Activated CD8-positive, alpha-beta T cell treated with anti-CD3 and anti-CD28 coated beads for 36 hours (primary cell): ENCODE measurements at regions not wholly inside any gene's neighbourhood (a gene's known extent, or its start where the extent isn't known, plus 50 kb on each side); places are given as distances from the start of the nearest gene placed in this dataset.
A peak's percentile ranks its signal among the peaks of the same experiment; 100 is the strongest.

ENCODE experiments used
- ATAC-seq: fragments of 200-7000 bp; cut with Tn5 transposase; one replicate; pipeline ENCODE4 v1.10.0; 2021; ENCODE audit warnings: mild to moderate bottlenecking, moderate library complexity
- CTCF ChIA-PET: fragments of 350-600 bp; sonication (Branson Sonifier 250); formaldehyde crosslinking; loops from one replicate; lab custom pipeline; 2021; ENCODE audit warnings: antibody characterized with exemption; lab: Charles Lee
- POLR2A ChIA-PET: fragments of 350-600 bp; sonication (Branson Sonifier 250); formaldehyde crosslinking; loops from one replicate; lab custom pipeline; 2021; ENCODE audit warnings: antibody characterized with exemption; lab: Charles Lee
- DNase-seq: peaks from one replicate; pipeline ENCODE4 v3.0.0-alpha.2; 2020
- H3K27ac Mint-ChIP-seq: one replicate; pipeline ENCODE4 v1.8.0; 2021; ENCODE audit warnings: mild to moderate bottlenecking, mixed read lengths
- H3K27me3 Mint-ChIP-seq: one replicate; pipeline ENCODE4 v1.8.0; 2021; ENCODE audit warnings: mixed read lengths
- H3K36me3 Mint-ChIP-seq: one replicate; pipeline ENCODE4 v1.8.0; 2021; ENCODE audit warnings: low read depth, mixed read lengths
- H3K4me1 Mint-ChIP-seq: one replicate; pipeline ENCODE4 v1.8.0; 2021; ENCODE audit warnings: low read depth, mixed read lengths
- H3K4me3 Mint-ChIP-seq: one replicate; pipeline ENCODE4 v1.8.0; 2021; ENCODE audit warnings: mild to moderate bottlenecking, moderate library complexity, mixed read lengths
- H3K9me3 Mint-ChIP-seq: one replicate; pipeline ENCODE4 v1.8.0; 2021; ENCODE audit warnings: mixed read lengths
- intact Hi-C: fragments of 100-400 bp; cut with micrococcal nuclease; formaldehyde crosslinking; loops from one replicate; pipeline ENCODE4 v1.10.0; 2022
- TF ChIP-seq, protein P1 (sequence below): fragments of 200-600 bp; IDR thresholded peaks from one replicate; pipeline ENCODE4 v1.8.0; 2022; ENCODE audit warnings: antibody characterized with exemption, mild to moderate bottlenecking

DNA sequence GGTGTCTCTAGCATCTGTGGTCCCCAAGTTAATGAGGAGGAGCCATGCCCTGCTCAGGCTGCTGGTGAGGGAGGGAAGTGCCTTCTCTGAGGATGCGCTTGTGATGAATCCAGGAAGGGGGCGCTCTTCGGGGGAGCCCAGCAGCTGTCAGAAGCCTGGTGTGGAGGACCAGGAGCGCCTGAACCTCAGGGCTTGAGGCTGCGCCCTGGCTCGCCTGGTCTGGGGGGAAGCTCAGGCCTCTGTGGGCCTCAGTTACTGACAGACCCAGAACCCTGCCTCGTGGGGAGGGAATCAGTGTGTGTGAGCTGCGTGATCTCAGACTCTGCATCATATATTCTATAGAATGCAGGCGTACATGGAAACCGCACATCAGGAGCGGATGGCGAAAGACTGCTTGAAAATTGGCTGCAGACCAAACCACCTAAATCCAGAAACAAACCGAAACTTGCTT is 126.1 kb downstream of the SEC14L1 start:
- H3K4me1 Mint-ChIP-seq: no peaks in the 10 kb centered on the region
- CTCF ChIA-PET: interaction anchor here (0.8 kb wide), 1 partner anchor 9 kb away, joined by 4 read pairs; no protein-coding TSS in a partner anchor
- no peaks in the 10 kb centered on the region for H3K36me3 Mint-ChIP-seq
- no peak overlapping the region for H3K27ac Mint-ChIP-seq
- POLR2A ChIA-PET: interaction anchor here (0.5 kb wide), 1 partner anchor 423 kb away, joined by 3 read pairs; no protein-coding TSS in a partner anchor
- no peaks in the 10 kb centered on the region for H3K27me3 Mint-ChIP-seq
- no peak overlapping the region for H3K4me3 Mint-ChIP-seq
- peak; percentile 37 for DNase-seq
- TF ChIP-seq, protein P1, sequence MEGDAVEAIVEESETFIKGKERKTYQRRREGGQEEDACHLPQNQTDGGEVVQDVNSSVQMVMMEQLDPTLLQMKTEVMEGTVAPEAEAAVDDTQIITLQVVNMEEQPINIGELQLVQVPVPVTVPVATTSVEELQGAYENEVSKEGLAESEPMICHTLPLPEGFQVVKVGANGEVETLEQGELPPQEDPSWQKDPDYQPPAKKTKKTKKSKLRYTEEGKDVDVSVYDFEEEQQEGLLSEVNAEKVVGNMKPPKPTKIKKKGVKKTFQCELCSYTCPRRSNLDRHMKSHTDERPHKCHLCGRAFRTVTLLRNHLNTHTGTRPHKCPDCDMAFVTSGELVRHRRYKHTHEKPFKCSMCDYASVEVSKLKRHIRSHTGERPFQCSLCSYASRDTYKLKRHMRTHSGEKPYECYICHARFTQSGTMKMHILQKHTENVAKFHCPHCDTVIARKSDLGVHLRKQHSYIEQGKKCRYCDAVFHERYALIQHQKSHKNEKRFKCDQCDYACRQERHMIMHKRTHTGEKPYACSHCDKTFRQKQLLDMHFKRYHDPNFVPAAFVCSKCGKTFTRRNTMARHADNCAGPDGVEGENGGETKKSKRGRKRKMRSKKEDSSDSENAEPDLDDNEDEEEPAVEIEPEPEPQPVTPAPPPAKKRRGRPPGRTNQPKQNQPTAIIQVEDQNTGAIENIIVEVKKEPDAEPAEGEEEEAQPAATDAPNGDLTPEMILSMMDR: no peak
- intact Hi-C loops: no loop called here
- no peaks in the 10 kb centered on the region for H3K9me3 Mint-ChIP-seq
- peak; percentile 61 for ATAC-seq

DNA sequence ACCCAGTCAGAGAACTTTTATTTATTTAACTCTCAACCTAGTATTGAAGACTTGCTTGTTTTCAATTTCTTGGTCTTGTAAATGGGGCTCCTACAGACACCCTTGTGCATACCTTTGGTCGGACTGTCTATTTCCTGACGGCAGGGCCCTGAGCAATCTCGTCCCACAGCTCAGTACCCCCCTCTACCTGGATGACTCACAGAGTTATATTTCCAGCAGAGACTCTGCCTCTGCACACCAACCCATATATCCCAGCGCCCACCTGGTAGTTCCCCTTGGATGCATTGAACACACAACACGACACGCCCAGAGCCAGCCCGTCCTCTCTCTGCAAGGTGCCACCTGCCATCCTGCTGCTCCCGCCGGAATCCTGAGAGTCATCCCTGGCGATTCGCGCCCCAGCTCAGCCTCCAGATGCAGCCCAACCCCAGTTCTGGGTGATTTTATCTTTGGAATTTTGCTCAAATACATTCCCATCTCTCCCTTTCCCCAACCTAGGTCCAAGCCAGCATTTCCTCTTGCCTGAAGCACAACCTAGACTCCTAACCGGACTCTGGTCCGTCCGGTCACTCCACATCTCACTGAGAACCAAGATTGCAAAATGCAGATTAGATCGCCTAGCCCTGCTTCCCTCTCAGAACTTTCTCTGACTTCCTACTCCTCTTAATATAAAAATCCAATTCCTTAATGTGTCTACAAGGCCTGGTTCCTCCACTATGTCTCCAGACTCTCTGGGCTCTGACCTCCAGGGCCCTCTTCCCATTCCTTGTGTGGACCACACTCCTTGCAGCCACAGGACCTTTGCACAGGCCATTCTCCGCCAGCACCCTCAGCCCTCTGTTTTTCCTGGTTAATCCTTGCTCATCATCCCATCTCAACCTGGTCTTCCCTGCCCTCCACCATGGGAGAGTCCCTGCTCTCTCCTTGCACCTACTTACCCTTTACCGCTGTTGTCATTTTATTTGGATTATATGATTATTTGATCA is 129.2 kb downstream of the SEC14L1 start:
- no peaks in the 10 kb centered on the region for H3K36me3 Mint-ChIP-seq
- TF ChIP-seq, protein P1: no peak
- H3K4me3 Mint-ChIP-seq: no peak overlapping the region
- intact Hi-C loops: no loop called here
- POLR2A ChIA-PET: no interaction called here
- no peaks in the 10 kb centered on the region for H3K27me3 Mint-ChIP-seq
- H3K4me1 Mint-ChIP-seq: no peaks in the 10 kb centered on the region
- no peaks in the 10 kb centered on the region for H3K9me3 Mint-ChIP-seq
- H3K27ac Mint-ChIP-seq: no peak overlapping the region
- DNase-seq: no peak
- no peak for ATAC-seq
- CTCF ChIA-PET: no interaction called here

DNA sequence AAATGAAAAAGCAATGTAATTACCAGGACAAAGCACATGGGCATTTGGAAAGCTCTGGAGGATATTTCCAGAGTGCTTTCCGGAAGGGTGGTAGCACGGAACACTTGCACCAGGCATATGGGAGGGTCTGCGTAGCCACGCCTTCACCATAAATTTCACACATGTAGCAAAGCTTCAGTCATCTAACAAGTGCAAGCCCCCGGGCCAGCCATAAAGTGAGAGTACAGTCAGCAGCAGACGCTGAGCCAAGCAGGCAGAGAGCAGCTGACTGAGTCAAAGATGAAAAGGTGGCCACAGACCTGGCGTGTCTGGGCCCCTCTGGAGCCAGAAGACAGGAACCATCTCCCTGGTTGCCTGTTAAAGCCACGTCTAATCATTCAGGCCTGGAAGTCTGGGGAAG is 130.6 kb downstream of the SEC14L1 start:
- Mint-ChIP-seq H3K27ac (no peak overlapping the region), H3K4me3 (no peak overlapping the region), H3K9me3 (no peaks in the 10 kb centered on the region), H3K27me3 (no peaks in the 10 kb centered on the region), H3K4me1 (no peaks in the 10 kb centered on the region), H3K36me3 (no peaks in the 10 kb centered on the region)
- CTCF ChIA-PET: no interaction called here
- TF ChIP-seq, protein P1: no peak
- ATAC-seq (no peak), DNase-seq (no peak)
- POLR2A ChIA-PET: no interaction called here
- intact Hi-C loops: no loop called here

DNA sequence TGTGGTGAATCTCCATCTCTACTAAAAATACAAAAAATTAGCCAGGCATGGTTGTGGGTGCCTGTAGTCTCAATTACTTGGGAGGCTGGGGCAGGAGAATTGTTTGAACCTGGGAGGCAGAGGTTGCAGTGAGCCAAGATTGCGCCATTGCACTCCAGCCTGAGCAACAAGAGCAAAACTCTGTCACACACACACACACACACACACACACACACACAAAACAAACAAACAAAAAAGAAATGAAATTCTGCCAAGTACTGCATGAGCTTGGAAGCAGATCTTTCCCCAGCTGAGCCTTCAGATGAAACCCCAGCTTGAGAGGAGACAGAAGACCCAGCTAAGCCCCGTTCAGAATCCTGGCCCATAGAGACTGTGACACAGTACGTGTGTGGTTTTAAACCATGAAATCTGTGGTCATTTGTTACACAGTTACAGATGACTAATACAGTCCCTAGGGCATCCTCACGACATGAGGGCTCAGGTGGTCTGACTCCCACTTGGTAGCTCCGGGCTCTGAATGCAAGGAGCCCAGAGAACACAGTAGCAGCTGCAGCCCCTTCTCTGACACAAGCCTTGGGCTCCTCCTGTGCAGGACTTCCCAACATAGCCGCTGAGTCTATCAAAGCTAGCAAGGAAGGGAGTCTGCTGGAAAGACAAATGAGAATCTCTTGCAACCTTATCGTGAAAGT is 132.8 kb downstream of the SEC14L1 start:
- POLR2A ChIA-PET: no interaction called here
- TF ChIP-seq, protein P1: no peak

More for the DNA sequence above, 132.8 kb downstream of the SEC14L1 start:
- ATAC-seq (no peak), DNase-seq (no peak)
- Mint-ChIP-seq H3K27me3 (no peaks in the 10 kb centered on the region), H3K36me3 (no peaks in the 10 kb centered on the region), H3K9me3 (no peaks in the 10 kb centered on the region), H3K4me1 (no peaks in the 10 kb centered on the region), H3K27ac (no peak overlapping the region), H3K4me3 (no peak overlapping the region)
- CTCF ChIA-PET: no interaction called here
- intact Hi-C loops: no loop called here
